GM12872 (cell line): ENCODE measurements at regions not wholly inside any gene's neighbourhood (a gene's known extent, or its start where the extent isn't known, plus 50 kb on each side); places are given as distances from the start of the nearest gene placed in this dataset.

Experiments used
- CTCF ChIP-seq: IDR thresholded peaks from 3 replicates; pipeline ENCODE4 v1.5.1; 2011; ENCODE audit warnings: low read depth, mild to moderate bottlenecking, low read length, moderate library complexity; ENCODE audit not compliant: insufficient read depth

- no peak for TF ChIP-seq CTCF
Measured at GRCh38 chr13:73129023-73129422, 70.2 kb downstream of the KLF5 start.
